ENCODE measurements at regions not wholly inside any gene's neighbourhood (a gene's known extent, or its start where the extent isn't known, plus 50 kb on each side); places are given as distances from the start of the nearest gene placed in this dataset.

DNA sequence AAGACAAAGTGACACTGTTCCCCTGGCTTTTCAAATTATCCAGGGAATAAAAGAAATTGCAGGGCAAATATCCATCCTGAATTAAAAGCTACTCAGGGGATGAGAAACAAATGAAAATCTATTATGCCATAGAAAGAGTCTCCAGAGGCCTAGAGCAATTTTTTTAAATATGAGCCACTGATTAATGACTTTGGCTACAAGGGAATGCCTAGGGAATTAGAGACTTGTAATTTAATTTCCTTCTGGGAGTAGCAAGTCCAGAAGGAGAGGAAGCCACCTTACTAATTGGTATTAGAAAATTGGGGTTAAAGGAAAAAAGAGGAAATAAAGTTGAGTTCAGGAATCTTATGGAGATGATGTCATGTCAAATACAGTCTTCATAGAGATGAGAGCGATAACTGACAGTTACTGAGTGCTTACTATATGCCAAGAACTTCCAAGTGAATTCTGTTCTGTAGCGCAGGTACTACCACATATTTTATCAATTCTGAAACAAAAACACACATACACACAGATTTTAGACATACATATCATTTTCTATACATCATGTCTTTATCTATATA lies 304.4 kb downstream of the DUSP6 start:
- no peak for TF ChIP-seq CTCF (IDR thresholded peaks at IDR 0.05)
- no peak for TF ChIP-seq POLR2A (IDR thresholded peaks at IDR 0.05)
